Duodenal mucosa (tissue), 2 donors: ENCODE measurements at regions not wholly inside any gene's neighbourhood (a gene's known extent, or its start where the extent isn't known, plus 50 kb on each side); places are given as distances from the start of the nearest gene placed in this dataset.

Experiments used
- H3K27ac ChIP-seq: one replicate; pipeline ENCODE4 v1.7.0; 2013; ENCODE audit warnings: low read depth, low read length
- H3K27me3 ChIP-seq, 2 donors: one replicate each; pipeline ENCODE4 v1.7.0; 2013; ENCODE audit warnings: low read length in 2 of 2, control low read depth in 1 of 2; ENCODE audit not compliant: insufficient read depth in 2 of 2, control insufficient read depth in 1 of 2
- H3K36me3 ChIP-seq, 2 donors: one replicate each; pipeline ENCODE4 v1.7.0; 2013; ENCODE audit warnings: low read length in 2 of 2, control low read depth in 1 of 2; ENCODE audit not compliant: insufficient read depth in 2 of 2, control insufficient read depth in 1 of 2
- H3K4me1 ChIP-seq, 2 donors: one replicate each; pipeline ENCODE4 v1.7.0; 2013; ENCODE audit warnings: low read length in 2 of 2, control low read depth in 1 of 2; ENCODE audit not compliant: insufficient read depth in 2 of 2, control insufficient read depth in 1 of 2
- H3K4me3 ChIP-seq, 2 donors: one replicate each; pipeline ENCODE4 v1.7.0; 2013; ENCODE audit warnings: low read length in 2 of 2, low read depth in 1 of 2
- H3K9ac ChIP-seq, 2 donors: one replicate each; pipeline ENCODE4 v1.7.0; 2013; ENCODE audit warnings: low read length in 2 of 2, low read depth in 1 of 2
- H3K9me3 ChIP-seq, 2 donors: one replicate each; pipeline ENCODE4 v1.7.0; 2013; ENCODE audit warnings: low read length in 2 of 2, control low read depth in 1 of 2; ENCODE audit not compliant: control insufficient read depth in 1 of 2

DNA sequence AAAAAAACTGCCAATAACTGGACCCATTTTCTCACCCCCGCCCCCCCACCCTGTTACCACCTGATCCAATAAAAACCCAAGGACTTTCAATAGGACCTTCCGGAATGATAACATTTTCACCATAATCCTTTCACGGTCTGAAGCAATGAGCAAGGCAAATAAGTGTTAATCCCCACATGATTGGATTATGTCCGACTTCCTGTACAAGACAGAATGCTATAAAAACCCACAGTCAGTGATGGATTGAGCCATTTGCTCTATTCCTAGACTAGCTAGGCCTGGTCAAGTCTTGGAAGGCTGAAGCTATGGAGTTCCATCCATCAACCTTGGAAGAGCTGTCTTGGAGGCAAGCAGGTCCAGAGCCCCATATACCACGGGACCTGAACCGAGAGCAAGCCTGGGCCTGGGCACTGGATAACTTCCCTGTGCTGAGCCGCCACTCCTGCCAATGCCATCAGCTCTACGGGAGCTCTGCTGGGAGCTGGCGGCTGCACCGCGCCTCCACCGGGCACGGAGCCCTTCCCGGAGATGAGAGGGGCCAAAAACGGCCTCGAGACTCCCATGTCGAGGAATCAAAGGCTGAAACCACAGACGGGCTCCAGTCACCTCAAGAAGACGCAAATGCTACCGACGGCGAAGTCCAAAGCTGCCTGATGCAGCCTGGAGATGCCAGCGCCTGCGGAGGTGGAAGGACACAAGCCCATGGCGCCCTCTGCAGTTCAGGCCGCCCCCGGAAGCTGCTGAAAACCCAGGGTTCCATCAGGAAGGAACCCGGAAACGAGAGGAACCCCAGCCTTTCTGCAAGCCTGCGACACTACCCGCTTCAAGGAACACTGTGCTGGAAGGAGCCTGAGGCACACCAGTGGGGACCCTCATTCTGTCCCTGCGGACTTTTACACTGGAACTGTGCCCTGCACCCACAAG lies 69.2 kb downstream of the ANXA2R start:
- no peaks in the 10 kb centered on the region for H3K9me3 ChIP-seq
- H3K4me1 ChIP-seq, result no peaks in the 10 kb centered on the region
- no peak overlapping the region for H3K9ac ChIP-seq
- H3K27me3 ChIP-seq, result no peaks in the 10 kb centered on the region
- no peak overlapping the region for H3K27ac ChIP-seq
- H3K36me3 ChIP-seq, result no peaks in the 10 kb centered on the region
- no peak overlapping the region for H3K4me3 ChIP-seq

DNA sequence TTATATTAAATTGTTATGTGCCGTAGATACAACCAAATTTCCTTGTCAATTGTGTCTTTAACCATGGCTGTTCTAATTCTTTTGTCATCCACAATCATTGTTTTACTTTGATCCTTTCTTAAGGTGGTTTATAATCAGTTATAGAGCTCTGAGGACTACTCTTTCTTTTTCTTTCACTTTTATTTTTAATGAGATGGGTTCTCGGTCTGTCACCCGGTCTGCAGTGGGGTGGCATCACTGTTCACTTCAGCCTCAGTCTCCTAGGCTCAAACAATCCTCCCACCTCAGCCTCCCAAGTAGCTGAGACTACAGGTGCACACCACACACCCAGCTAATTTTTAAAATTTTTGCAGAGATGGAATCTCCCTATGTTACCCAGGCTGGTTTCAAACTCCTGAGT lies 74.2 kb downstream of the ANXA2R start:
- H3K27ac ChIP-seq, result no peak overlapping the region

DNA sequence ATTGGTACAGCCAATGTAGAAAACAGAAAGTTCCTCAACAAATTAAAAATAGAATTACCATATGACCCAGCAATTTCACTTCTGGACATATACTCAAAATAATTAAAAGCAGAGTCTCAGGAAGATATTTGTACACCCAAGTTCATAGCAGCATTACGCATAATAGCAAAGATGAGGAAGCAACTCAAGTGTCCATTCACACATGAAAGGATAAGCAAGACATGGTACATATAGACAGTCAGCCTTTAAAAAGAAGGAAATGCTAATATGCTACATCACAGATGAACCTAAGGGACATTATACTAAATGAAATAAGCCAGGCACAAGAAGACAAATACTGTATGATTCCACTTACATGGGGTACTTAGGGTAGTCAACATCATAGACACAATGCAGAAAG lies 76.7 kb downstream of the ANXA2R start:
- H3K27ac ChIP-seq, result no peak overlapping the region
- no peaks in the 10 kb centered on the region for H3K36me3 ChIP-seq

More for the DNA sequence above, 74.2 kb downstream of the ANXA2R start:
- Histone ChIP-seq H3K27me3 (no peaks in the 10 kb centered on the region), H3K36me3 (no peaks in the 10 kb centered on the region), H3K4me1 (no peaks in the 10 kb centered on the region), H3K9me3 (no peaks in the 10 kb centered on the region), H3K9ac (no peak overlapping the region), H3K4me3 (no peak overlapping the region)

DNA sequence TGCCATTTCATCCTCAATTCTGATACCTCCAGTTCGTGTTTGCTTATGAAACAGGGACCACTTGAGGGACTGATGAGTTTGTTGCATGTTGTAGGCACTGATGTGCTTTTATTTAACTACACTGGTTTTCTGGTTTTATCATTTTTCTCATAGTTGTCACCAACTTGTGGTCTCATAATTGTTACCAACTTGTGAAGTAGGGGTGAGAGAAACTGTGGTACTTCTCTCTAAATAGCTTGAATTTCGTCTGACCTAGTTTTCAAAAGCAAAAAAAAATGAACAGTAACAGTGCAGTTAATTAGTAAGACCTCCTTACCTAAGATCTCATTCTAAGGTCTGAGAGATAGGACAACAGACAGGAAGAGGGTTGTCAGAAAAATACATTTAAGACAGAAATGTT lies 78.0 kb downstream of the ANXA2R start:
- H3K9me3 ChIP-seq, result no peaks in the 10 kb centered on the region
- no peaks in the 10 kb centered on the region for H3K4me1 ChIP-seq

More for the DNA sequence above, 76.7 kb downstream of the ANXA2R start:
- Histone ChIP-seq H3K27me3 (peaks cover 0 to 4% of the 10 kb centered on the region in 2 donors), H3K4me1 (no peaks in the 10 kb centered on the region), H3K9ac (no peak overlapping the region), H3K9me3 (no peaks in the 10 kb centered on the region), H3K4me3 (no peak overlapping the region)

DNA sequence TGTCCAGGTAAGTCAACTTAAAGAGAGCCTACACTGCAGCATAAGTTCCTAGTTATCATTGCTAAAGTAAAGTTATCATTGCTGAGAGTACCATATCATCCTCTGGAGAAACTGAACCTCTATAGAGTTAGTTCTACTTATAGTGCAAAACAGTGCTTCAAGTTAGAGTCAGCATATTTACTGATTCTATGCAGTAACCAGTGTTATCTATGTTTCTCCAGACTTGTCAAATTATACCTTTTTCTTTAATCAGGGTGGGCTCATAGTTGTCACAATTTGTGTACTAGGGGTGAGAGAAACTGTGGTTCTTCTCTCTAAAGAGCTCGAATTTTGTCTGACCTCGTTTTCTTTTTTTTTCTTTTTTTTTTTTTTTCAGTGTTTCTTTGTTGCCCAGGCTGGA lies 79.6 kb downstream of the ANXA2R start:
- Histone ChIP-seq H3K9ac (no peak overlapping the region), H3K36me3 (no peaks in the 10 kb centered on the region), H3K27me3 (peaks cover 0 to 4% of the 10 kb centered on the region in 2 donors), H3K4me3 (no peak overlapping the region), H3K27ac (no peak overlapping the region), H3K9me3 (no peaks in the 10 kb centered on the region), H3K4me1 (no peaks in the 10 kb centered on the region)

More for the DNA sequence above, 78.0 kb downstream of the ANXA2R start:
- no peak overlapping the region for H3K27ac ChIP-seq
- peaks cover 0 to 4% of the 10 kb centered on the region in 2 donors for H3K27me3 ChIP-seq
- H3K4me3 ChIP-seq, result no peak overlapping the region
- H3K36me3 ChIP-seq, result no peaks in the 10 kb centered on the region
- H3K9ac ChIP-seq, result no peak overlapping the region

DNA sequence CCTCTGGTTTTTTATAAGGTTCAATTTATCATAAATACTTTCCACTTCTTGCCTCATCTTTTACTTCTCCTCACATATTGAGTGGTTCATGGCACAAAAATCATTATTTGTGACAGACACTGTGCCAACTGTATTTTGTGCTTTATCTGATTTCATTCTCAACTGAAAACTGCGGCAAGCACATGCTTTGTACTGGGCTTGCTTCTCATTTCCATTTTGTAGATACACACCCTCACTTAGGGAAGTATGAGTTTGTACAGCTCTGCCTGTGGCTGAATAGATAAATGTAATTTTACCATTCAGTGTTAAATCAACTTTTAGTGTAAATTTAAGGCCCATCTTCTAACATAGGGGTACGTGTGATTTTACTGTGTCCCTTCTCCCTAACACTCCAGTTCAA lies 83.6 kb downstream of the ANXA2R start:
- Histone ChIP-seq H3K9me3 (no peaks in the 10 kb centered on the region), H3K27me3 (peaks cover 18 to 26% of the 10 kb centered on the region in 2 donors), H3K27ac (no peak overlapping the region), H3K9ac (no peak overlapping the region), H3K4me3 (no peak overlapping the region), H3K36me3 (no peaks in the 10 kb centered on the region), H3K4me1 (peaks cover 0 to 3% of the 10 kb centered on the region in 2 donors)

DNA sequence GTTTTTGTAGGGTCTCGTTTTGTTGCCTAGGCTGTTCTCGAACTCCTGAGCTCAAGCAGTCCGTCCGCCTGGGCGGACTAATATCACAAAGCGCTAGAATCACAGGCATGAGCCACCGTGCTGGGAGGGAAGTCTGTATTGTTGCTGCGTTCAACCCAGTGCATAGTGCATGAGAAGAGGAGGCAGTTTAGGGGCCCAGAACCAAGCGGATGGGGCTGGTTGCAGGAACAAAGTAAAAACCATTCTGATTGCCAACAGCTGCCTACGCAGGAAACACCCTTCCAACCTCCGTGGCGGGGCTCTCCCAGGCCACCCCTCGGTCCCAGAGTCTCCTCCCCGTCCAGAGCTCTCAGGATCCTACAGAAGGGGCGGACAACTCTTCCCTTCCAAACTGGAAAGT lies 87.1 kb downstream of the ANXA2R start:
- no peaks in the 10 kb centered on the region for H3K36me3 ChIP-seq
- peaks cover 6 to 13% of the 10 kb centered on the region in 2 donors for H3K4me1 ChIP-seq
- H3K27me3 ChIP-seq, result peaks cover 37 to 44% of the 10 kb centered on the region in 2 donors
- H3K4me3 ChIP-seq, result no peak overlapping the region
- H3K27ac ChIP-seq, result no peak overlapping the region
- no peak overlapping the region for H3K9ac ChIP-seq
- no peaks in the 10 kb centered on the region for H3K9me3 ChIP-seq

DNA sequence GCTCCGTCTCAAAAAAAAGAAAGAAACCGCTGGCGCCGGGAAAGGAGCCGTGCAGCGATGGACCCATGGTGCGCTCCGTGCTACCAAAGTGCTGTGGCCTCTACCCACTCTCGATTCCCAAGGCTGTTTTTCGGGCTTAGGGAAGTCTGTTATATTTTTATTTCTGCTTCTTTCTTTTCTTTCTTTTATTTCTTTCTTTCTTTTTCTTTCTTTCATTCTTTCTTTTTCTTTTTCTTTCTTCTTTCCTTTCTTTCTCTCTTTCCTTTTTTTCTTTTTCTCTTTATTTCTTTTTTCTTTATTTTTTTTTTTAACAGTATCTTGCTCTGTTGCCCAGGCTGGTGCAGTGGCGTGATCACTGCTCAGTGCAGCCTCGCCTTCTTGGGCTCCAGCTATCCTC lies 87.5 kb downstream of the ANXA2R start:
- H3K27me3 ChIP-seq, result peaks cover 37 to 44% of the 10 kb centered on the region in 2 donors
- H3K9ac ChIP-seq, result no peak overlapping the region
- H3K4me3 ChIP-seq, result peak overlapping the region; percentile 65 to 71
- H3K4me1 ChIP-seq, result peaks cover 6 to 13% of the 10 kb centered on the region in 2 donors
- no peak overlapping the region for H3K27ac ChIP-seq
- H3K9me3 ChIP-seq, result no peaks in the 10 kb centered on the region
- no peaks in the 10 kb centered on the region for H3K36me3 ChIP-seq

DNA sequence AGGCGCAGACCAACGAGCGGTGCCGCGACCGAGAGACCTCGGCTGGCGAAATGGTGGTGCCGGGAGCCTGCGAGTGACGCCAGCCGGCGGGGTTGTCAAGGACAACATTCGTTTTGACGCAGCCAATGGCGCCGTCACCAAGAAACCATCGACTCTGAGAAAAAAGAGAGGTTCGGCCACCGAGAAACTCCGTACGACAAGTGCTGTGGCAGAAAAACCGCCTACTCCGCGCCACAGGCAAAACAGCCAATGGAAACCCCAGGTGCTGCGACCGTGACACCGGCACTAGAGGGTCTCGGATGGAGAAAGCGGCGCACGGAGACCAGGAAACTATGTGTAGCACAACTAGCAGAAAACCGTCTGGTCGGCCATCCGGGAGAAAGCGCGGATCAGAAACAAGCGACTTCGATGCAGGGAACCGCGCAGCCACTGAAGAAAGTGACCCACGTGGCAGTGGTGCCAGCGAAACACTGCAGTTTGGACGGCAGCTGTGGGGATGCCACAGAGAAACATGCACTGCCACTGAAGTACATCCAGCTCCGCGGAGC lies 88.8 kb downstream of the ANXA2R start:
- H3K4me1 ChIP-seq, result peaks cover 6 to 13% of the 10 kb centered on the region in 2 donors
- no peaks in the 10 kb centered on the region for H3K36me3 ChIP-seq
- H3K27ac ChIP-seq, result peak overlapping the region; percentile 87
- H3K9me3 ChIP-seq, result no peaks in the 10 kb centered on the region
- peaks cover 37 to 44% of the 10 kb centered on the region in 2 donors for H3K27me3 ChIP-seq
- H3K4me3 ChIP-seq, result peak overlapping the region; percentile 65 to 71
- H3K9ac ChIP-seq, result peak overlapping the region; percentile 33 to 67
